Hepatocyte (in vitro differentiated cells): ENCODE measurements at regions not wholly inside any gene's neighbourhood (a gene's known extent, or its start where the extent isn't known, plus 50 kb on each side); places are given as distances from the start of the nearest gene placed in this dataset.
A peak's percentile ranks its signal among the peaks of the same experiment; 100 is the strongest.

Experiments used
- DNase-seq: peaks from one replicate; pipeline ENCODE4 v3.0.0-alpha.2; 2016; ENCODE audit warnings: low spot score
- H2AFZ ChIP-seq: fragments of 200-600 bp; sonication (generic); 2 replicates; pipeline ENCODE4 v1.6.0; 2016; ENCODE audit warnings: antibody characterized with exemption, mild to moderate bottlenecking
- H3K27ac ChIP-seq: fragments of 200-600 bp; sonication (generic); 2 replicates; pipeline ENCODE4 v1.5.1; 2016; ENCODE audit warnings: mild to moderate bottlenecking
- H3K27me3 ChIP-seq: fragments of 200-600 bp; sonication (generic); 2 replicates; pipeline ENCODE4 v1.6.1; 2016
- H3K36me3 ChIP-seq: fragments of 200-600 bp; sonication (generic); replicated peaks from 2 replicates; pipeline ENCODE4 v1.5.1; 2016; ENCODE audit warnings: low read depth; ENCODE audit not compliant: insufficient read depth
- H3K4me1 ChIP-seq: fragments of 200-600 bp; sonication (generic); 2 replicates; pipeline ENCODE4 v1.5.1; 2016; ENCODE audit warnings: mild to moderate bottlenecking, moderate library complexity; ENCODE audit not compliant: insufficient read depth
- H3K4me2 ChIP-seq: fragments of 200-600 bp; sonication (generic); 2 replicates; pipeline ENCODE4 v1.6.0; 2016
- H3K4me3 ChIP-seq: fragments of 200-600 bp; sonication (generic); 2 replicates; pipeline ENCODE4 v1.5.1; 2016; ENCODE audit warnings: mild to moderate bottlenecking
- H3K79me2 ChIP-seq: fragments of 200-600 bp; sonication (generic); 2 replicates; pipeline ENCODE4 v1.6.0; 2017; ENCODE audit warnings: mild to moderate bottlenecking
- H3K9me2 ChIP-seq: fragments of 200-600 bp; sonication (generic); replicated peaks from 2 replicates; pipeline ENCODE4 v1.6.0; 2017; ENCODE audit warnings: mild to moderate bottlenecking; ENCODE audit not compliant: insufficient read depth
- H3K9me3 ChIP-seq: fragments of 200-600 bp; sonication (generic); 2 replicates; pipeline ENCODE4 v1.5.1; 2016; ENCODE audit warnings: low read depth, mild to moderate bottlenecking
- H4K20me1 ChIP-seq: fragments of 200-600 bp; sonication (generic); 2 replicates; pipeline ENCODE4 v1.6.0; 2016; ENCODE audit warnings: mild to moderate bottlenecking; ENCODE audit not compliant: insufficient read depth, poor library complexity, severe bottlenecking
- EZH2 ChIP-seq: fragments of 200-600 bp; sonication (generic); IDR thresholded peaks from 2 replicates; pipeline ENCODE4 v1.6.1; 2016; ENCODE audit warnings: antibody characterized with exemption, mild to moderate bottlenecking, borderline replicate concordance
- EZH2phosphoT487 ChIP-seq: fragments of 200-600 bp; sonication (generic); IDR thresholded peaks from one replicate; pipeline ENCODE4 v1.6.1; 2018; ENCODE audit warnings: antibody characterized with exemption, mild to moderate bottlenecking, low read depth, moderate library complexity; ENCODE audit not compliant: unreplicated experiment, severe bottlenecking
- WGBS: methylation state at CpG from one replicate; pipeline ENCODE4 v1.1.6; 2016; ENCODE audit warnings: low lambda C conversion rate; ENCODE audit errors: missing lambda C conversion rate; 5-methylcytosine and 5-hydroxymethylcytosine counted together
- TF ChIP-seq, protein P1 (sequence below): fragments of 200-600 bp; sonication (generic); IDR thresholded peaks from 2 replicates; pipeline ENCODE4 v1.5.1; 2016; ENCODE audit warnings: antibody characterized with exemption, mild to moderate bottlenecking; ENCODE audit not compliant: poor library complexity

DNA sequence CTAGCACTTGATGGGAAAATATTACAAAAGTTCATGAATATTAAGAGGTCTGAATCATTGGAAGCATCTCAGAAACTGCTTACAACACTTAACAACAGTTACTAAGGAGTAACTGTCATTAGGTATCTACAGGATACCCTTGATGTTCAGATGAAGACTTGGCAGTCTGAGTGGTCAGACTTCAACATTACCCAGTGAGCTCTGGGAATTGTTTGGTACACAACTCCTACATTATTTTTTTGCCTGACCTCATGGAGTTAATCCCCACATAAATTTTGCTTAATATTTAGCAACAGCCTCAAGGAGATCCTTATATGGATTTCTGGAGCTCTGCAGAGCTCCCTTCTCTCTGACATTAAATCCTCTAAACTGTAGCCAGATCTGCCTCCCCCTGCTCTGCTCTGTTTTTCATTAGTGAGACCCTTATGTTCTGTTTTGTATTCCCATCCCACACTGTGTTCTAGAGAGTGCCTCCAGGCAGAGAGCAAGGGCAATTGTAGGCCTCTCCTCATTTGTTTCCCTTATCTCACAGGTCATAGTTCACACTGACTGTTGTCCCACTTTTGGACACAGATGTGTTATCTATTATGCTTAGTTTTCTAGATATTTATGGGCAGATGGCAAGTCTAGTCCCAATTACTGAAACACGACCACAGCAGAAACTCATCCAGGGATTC lies 368.8 kb downstream of the GASK1B start:
- Histone ChIP-seq H3K9me3 (no peaks in the 10 kb centered on the region), H4K20me1 (no peaks in the 10 kb centered on the region), H3K4me1 (peaks cover 13% of the 10 kb centered on the region), H3K9me2 (no peaks in the 10 kb centered on the region), H3K4me2 (peak overlapping the region; percentile 27), H2AFZ (no peak overlapping the region), H3K36me3 (no peaks in the 10 kb centered on the region), H3K79me2 (no peaks in the 10 kb centered on the region), H3K27ac (peak overlapping the region; percentile 51), H3K27me3 (no peaks in the 10 kb centered on the region), H3K4me3 (no peak overlapping the region)
- TF ChIP-seq, protein P1, sequence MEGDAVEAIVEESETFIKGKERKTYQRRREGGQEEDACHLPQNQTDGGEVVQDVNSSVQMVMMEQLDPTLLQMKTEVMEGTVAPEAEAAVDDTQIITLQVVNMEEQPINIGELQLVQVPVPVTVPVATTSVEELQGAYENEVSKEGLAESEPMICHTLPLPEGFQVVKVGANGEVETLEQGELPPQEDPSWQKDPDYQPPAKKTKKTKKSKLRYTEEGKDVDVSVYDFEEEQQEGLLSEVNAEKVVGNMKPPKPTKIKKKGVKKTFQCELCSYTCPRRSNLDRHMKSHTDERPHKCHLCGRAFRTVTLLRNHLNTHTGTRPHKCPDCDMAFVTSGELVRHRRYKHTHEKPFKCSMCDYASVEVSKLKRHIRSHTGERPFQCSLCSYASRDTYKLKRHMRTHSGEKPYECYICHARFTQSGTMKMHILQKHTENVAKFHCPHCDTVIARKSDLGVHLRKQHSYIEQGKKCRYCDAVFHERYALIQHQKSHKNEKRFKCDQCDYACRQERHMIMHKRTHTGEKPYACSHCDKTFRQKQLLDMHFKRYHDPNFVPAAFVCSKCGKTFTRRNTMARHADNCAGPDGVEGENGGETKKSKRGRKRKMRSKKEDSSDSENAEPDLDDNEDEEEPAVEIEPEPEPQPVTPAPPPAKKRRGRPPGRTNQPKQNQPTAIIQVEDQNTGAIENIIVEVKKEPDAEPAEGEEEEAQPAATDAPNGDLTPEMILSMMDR = no peak
- TF ChIP-seq EZH2 = no peak
- peak; percentile 7 for DNase-seq
- 11% methylated on average over 1 of the region's 1 CpG for WGBS

DNA sequence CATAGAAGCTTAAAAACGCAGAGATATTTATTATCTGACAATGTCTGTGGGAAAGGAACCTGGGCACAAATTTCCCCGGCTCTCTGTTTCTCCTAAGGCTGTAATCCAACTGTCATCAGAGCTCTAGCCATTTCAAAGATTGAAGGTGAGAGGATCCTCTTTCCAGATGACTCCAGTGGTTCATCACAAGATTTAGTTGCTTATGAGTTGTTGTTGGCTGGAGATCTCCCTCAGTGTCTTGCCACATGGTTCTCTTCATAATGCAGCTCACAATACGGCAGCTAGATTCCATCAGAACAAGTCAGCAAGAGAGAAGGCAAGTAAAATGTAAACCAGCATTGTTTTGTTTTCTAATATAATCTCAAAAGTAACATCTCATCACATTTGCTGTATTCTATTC lies 369.4 kb downstream of the GASK1B start:
- Histone ChIP-seq H2AFZ (no peak overlapping the region), H3K4me3 (no peak overlapping the region), H4K20me1 (no peaks in the 10 kb centered on the region), H3K9me3 (no peaks in the 10 kb centered on the region), H3K27me3 (no peaks in the 10 kb centered on the region), H3K4me1 (peaks cover 13% of the 10 kb centered on the region), H3K36me3 (no peaks in the 10 kb centered on the region), H3K4me2 (no peak overlapping the region), H3K79me2 (no peaks in the 10 kb centered on the region), H3K27ac (peak overlapping the region; percentile 51), H3K9me2 (no peaks in the 10 kb centered on the region)
- no peak for TF ChIP-seq EZH2phosphoT487
- no peak for TF ChIP-seq EZH2
- TF ChIP-seq, protein P1 = no peak
- WGBS = 64% methylated on average over 3 of the region's 3 CpGs
- DNase-seq = no peak

DNA sequence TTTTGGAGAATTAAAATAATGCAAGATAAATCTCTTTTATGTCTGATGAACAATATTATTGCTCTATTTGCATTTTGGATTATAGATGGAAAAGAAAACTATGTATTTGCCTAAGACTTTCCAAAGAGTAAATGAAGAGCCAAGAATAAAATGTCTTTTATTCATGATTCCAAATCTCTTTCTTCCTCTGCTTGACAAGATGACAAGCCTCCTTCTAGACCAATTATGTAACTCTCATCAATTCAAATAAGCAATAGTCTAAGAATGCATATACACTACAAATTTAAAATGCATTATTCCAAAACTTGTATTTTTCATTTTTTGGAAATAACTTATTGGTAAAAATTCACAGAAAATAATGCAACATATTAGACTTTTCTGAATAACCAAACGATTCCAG lies 377.3 kb downstream of the GASK1B start:
- no peak overlapping the region for H3K27ac ChIP-seq
- WGBS = 90% methylated on average over 1 of the region's 1 CpG
- H2AFZ ChIP-seq = no peak overlapping the region
- H4K20me1 ChIP-seq = no peaks in the 10 kb centered on the region
- H3K9me2 ChIP-seq = no peaks in the 10 kb centered on the region
- H3K4me3 ChIP-seq = no peak overlapping the region
- no peak for DNase-seq
- H3K27me3 ChIP-seq = no peaks in the 10 kb centered on the region
- H3K4me2 ChIP-seq = no peak overlapping the region
- no peaks in the 10 kb centered on the region for H3K4me1 ChIP-seq
- H3K36me3 ChIP-seq = no peaks in the 10 kb centered on the region
- H3K79me2 ChIP-seq = no peaks in the 10 kb centered on the region
- no peaks in the 10 kb centered on the region for H3K9me3 ChIP-seq
- TF ChIP-seq, protein P1 = no peak
- TF ChIP-seq EZH2 = no peak
- TF ChIP-seq EZH2phosphoT487 = no peak

DNA sequence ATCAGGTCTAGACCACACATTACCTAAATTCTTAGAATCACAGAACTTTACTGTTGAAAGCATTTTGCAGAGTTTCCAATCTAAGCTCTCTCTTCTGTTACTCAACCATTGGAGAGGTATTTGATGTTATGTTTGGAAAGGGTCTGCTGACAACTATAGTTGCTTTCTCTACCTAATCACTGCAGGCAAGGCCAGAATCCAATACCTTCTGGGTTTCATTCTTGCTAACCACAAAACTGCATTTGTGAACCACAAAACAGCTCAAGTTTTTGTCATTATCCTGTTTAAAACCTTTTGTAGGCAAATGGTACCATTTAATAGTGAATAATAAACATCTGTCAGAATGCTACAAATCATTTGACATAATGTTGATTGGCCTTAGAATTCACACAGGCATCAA lies 380.1 kb downstream of the GASK1B start:
- H3K36me3 ChIP-seq = no peaks in the 10 kb centered on the region
- no peak overlapping the region for H3K4me2 ChIP-seq
- no peak for TF ChIP-seq EZH2
- no peak for TF ChIP-seq EZH2phosphoT487
- TF ChIP-seq, protein P1 = no peak
- no peak overlapping the region for H3K4me3 ChIP-seq
- no peaks in the 10 kb centered on the region for H3K27me3 ChIP-seq
- H3K4me1 ChIP-seq = no peaks in the 10 kb centered on the region
- H3K9me2 ChIP-seq = no peaks in the 10 kb centered on the region
- H2AFZ ChIP-seq = no peak overlapping the region
- no peaks in the 10 kb centered on the region for H3K79me2 ChIP-seq
- H4K20me1 ChIP-seq = no peaks in the 10 kb centered on the region
- no peak for DNase-seq
- H3K9me3 ChIP-seq = no peaks in the 10 kb centered on the region
- no peak overlapping the region for H3K27ac ChIP-seq
